Breast epithelium (tissue), 4 donors: ENCODE measurements at regions not wholly inside any gene's neighbourhood (a gene's known extent, or its start where the extent isn't known, plus 50 kb on each side); places are given as distances from the start of the nearest gene placed in this dataset.

Source experiments
- DNase-seq, 2 donors: peaks; one replicate each; pipeline ENCODE4 v3.0.0-alpha.2; 2019; ENCODE audit warnings: low spot score in 2 of 2
- H3K27ac ChIP-seq, 2 donors: fragments of 200-600 bp; sonication (generic) in 1 of 2; one replicate each; pipeline ENCODE4 v1.5.1; 2016 to 2019; ENCODE audit warnings: mild to moderate bottlenecking in 1 of 2
- H3K27me3 ChIP-seq, 2 donors: fragments of 200-600 bp; sonication (generic) in 1 of 2; one replicate each; pipeline versions ENCODE4 v1.5.1 to v1.6.0; 2017 to 2019; ENCODE audit warnings: control low read depth in 1 of 2, mild to moderate bottlenecking in 1 of 2
- H3K36me3 ChIP-seq: fragments of 200-600 bp; one replicate; pipeline ENCODE4 v1.5.1; 2019
- H3K4me1 ChIP-seq, 2 donors: fragments of 200-600 bp; sonication (generic); one replicate each; pipeline ENCODE4 v1.5.1; 2016 to 2019; ENCODE audit warnings: control low read depth in 1 of 2
- H3K4me3 ChIP-seq, 3 donors: fragments of 200-600 bp; sonication (generic); 1 replicate in 2 of 3; 2 replicates in 1 of 3; pipeline ENCODE4 v1.5.1; 2016 to 2019; ENCODE audit warnings: mild to moderate bottlenecking in 3 of 3, moderate library complexity in 2 of 3
- H3K9me3 ChIP-seq, 2 donors: fragments of 200-600 bp; sonication (generic) in 1 of 2; one replicate each; pipeline ENCODE4 v1.5.1; 2016 to 2019; ENCODE audit warnings: control low read depth in 1 of 2
- POLR2A ChIP-seq: fragments of 450-650 bp; IDR thresholded peaks from one replicate; pipeline ENCODE4 v1.6.1; 2016; ENCODE audit warnings: antibody characterized with exemption, mild to moderate bottlenecking, moderate library complexity
- POLR2AphosphoS5 ChIP-seq, 3 donors: sonication (generic); formaldehyde crosslinking; IDR thresholded peaks; one replicate each; pipeline ENCODE4 v1.6.1; 2017; ENCODE audit warnings: antibody characterized with exemption in 3 of 3
- intact Hi-C: fragments of 100-400 bp; cut with DNase I; formaldehyde crosslinking; loops from one replicate; pipeline ENCODE4 v1.15.1; 2023; ENCODE audit warnings: low total_unique reads
- TF ChIP-seq, protein P1 (sequence below), 3 donors: fragments of 450-650 bp; IDR thresholded peaks; one replicate each; pipeline ENCODE4 v1.5.1; 2016 to 2017; ENCODE audit warnings: antibody characterized with exemption in 3 of 3, mild to moderate bottlenecking in 3 of 3, moderate library complexity in 3 of 3

DNA sequence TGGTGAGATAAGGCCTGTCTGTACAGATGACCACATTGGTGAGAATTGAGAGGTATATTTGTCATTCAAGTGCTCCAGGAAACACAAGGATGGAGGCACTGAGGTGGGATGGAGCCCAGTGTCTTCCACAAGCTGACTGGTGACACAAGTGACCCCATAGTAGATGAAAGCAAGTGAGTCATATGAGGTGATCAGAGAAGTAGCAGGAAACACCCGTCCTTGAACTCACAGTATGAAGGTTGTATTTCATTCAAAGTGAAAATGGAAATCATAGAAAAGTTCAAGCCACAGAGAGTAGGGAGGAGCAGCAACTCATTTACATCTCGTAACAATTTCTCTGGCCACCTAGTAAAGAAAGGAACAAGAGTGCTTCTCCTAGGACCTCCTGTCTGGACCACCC, 609.8 kb downstream of the HS3ST4 start:
- DNase-seq, result no peak
- Histone ChIP-seq H3K27ac (no peak overlapping the region), H3K4me3 (no peak overlapping the region), H3K9me3 (no peaks in the 10 kb centered on the region), H3K36me3 (no peaks in the 10 kb centered on the region), H3K27me3 (peaks cover 0 to 3% of the 10 kb centered on the region in 2 donors), H3K4me1 (no peaks in the 10 kb centered on the region)
- intact Hi-C loops, result no loop called here
- TF ChIP-seq POLR2AphosphoS5 (IDR thresholded peaks at IDR 0.05), result no peak

DNA sequence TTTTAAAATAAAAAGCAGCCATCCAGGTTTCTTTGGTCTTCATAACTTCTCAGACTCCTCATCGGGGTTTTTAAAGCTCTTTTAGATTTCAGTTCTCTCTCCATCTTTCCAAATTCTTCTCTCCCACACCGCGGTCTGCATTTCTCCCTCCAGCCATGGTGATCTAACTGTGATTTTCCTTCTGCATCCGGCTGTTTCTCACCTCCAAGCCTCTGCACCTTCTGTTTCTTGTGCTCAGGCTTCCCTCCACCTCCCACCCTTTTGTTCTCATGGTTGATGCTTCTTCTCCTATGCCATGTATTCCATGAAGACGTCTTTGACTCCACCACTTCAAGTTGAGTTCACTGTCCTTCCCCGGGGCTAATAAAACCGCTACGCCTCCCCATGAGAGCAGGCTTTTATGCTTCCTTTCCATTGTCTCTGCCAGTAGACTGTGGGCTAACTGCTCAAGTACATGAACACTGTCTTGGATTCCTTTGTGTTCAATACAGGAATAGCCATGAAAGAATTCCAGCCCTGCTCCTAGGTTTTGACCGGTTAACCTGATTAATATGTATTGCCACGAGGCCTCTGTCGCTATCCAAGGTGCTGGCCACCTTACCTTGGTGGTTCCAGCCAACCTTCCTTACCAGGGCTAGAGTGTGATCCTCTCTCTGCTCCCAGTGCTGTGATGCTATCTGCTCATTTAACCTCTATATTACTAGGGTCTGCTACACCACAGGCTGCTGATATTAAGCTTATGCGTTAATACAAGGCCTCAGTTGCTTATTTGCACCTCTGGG, 625.1 kb downstream of the HS3ST4 start:
- H3K36me3 ChIP-seq, result no peaks in the 10 kb centered on the region
- H3K27me3 ChIP-seq, result no peaks in the 10 kb centered on the region
- intact Hi-C loops, result no loop called here
- TF ChIP-seq POLR2AphosphoS5 (IDR thresholded peaks at IDR 0.05) (no peak), POLR2A (no peak)
- TF ChIP-seq, protein P1, sequence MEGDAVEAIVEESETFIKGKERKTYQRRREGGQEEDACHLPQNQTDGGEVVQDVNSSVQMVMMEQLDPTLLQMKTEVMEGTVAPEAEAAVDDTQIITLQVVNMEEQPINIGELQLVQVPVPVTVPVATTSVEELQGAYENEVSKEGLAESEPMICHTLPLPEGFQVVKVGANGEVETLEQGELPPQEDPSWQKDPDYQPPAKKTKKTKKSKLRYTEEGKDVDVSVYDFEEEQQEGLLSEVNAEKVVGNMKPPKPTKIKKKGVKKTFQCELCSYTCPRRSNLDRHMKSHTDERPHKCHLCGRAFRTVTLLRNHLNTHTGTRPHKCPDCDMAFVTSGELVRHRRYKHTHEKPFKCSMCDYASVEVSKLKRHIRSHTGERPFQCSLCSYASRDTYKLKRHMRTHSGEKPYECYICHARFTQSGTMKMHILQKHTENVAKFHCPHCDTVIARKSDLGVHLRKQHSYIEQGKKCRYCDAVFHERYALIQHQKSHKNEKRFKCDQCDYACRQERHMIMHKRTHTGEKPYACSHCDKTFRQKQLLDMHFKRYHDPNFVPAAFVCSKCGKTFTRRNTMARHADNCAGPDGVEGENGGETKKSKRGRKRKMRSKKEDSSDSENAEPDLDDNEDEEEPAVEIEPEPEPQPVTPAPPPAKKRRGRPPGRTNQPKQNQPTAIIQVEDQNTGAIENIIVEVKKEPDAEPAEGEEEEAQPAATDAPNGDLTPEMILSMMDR (IDR thresholded peaks at IDR 0.05), result no peak
- no peaks in the 10 kb centered on the region for H3K4me1 ChIP-seq
- H3K9me3 ChIP-seq, result no peaks in the 10 kb centered on the region
- H3K4me3 ChIP-seq, result no peak overlapping the region
- DNase-seq, result no peak
- no peak overlapping the region for H3K27ac ChIP-seq

DNA sequence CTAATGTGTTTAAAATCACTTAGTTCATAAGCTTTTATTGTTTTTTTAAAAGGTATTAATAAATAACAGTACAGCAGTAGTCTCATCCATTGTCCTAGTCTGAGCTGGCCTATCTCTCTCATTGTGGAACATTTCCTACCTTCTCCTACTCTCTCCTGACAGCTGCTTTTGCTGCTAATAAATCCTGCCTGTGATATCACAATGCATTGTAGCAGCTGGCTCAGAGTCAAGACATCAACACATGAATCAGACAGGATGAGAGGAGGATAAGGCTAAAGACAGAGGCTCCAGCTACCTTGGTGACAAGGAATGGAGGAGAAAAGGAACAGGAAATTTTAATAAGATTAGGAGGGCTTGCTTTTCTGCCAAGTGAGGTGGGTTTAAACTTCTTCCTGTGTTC, 626.1 kb downstream of the HS3ST4 start:
- no peak overlapping the region for H3K4me3 ChIP-seq
- no peak for DNase-seq
- intact Hi-C loops, result no loop called here
- H3K27me3 ChIP-seq, result no peaks in the 10 kb centered on the region
- no peaks in the 10 kb centered on the region for H3K36me3 ChIP-seq
- no peak for TF ChIP-seq POLR2A
- TF ChIP-seq, protein P1 (IDR thresholded peaks at IDR 0.05), result no peak
- TF ChIP-seq POLR2AphosphoS5 (IDR thresholded peaks at IDR 0.05), result no peak
- H3K27ac ChIP-seq, result no peak overlapping the region
- H3K9me3 ChIP-seq, result no peaks in the 10 kb centered on the region
- H3K4me1 ChIP-seq, result no peaks in the 10 kb centered on the region

DNA sequence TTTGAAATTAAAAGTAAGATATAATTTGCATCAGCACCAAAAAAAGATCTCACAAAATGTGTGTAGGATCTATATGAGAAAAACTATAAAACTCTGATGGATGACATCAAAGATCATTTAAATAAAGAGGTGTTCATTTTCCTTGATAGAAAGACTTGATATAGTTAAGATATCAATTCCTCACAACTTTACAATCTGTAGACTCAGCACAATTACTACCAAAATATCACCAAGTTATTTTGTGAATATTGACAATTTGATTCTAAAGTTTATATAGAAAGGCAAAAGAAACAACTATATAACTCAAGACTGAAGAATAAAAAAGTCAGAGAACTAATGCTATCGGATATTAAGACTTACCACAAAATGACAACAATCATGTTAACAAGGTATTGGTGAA, 638.9 kb downstream of the HS3ST4 start:
- TF ChIP-seq POLR2AphosphoS5 (IDR thresholded peaks at IDR 0.05), result no peak
- TF ChIP-seq POLR2A, result no peak
- TF ChIP-seq, protein P1 (IDR thresholded peaks at IDR 0.05), result no peak
- Histone ChIP-seq H3K4me3 (no peak overlapping the region), H3K9me3 (peaks cover 4 to 13% of the 10 kb centered on the region in 2 donors)

DNA sequence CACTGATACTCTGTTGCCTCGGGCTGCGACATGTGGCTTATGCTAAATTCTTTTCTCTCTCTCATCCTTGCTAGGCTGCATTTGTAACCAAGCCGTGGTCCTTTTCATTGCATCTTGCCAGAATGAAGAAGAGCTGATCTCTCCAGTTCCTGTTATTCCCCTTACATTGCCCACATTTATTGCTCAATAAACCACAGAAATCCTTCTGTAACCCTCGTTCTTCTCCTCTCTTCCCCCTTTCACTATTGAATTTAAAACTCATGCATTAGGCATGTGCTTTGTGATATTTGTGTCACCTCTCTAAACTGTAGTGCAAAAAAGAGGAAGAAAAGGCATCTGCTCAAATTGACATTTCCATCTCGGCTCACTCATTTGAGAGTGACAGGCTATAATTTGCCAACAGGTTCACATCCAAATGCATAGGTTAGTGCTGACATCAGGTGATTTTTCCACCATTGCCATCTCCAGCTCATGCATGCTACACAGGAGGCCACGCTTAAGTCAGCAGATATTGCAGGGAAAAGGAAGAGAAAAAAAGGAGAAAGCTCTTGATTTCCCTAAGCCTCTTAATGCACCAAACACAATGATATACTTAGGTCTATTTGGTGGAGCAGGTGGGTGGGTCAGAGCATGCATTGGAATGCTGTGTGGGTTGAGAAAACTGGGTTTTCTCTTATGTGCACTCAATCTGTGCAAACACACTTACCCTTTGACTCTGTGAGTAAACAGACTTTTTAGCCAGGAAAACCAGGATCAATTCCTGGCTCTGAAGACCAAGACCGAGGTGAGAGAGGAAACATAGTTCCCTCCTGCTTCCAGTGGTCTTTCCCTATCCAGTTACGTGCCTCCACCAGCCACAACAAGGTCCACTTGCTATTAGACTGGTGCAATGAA, 642.7 kb downstream of the HS3ST4 start:
- Histone ChIP-seq H3K36me3 (no peaks in the 10 kb centered on the region), H3K4me3 (no peak overlapping the region), H3K4me1 (no peaks in the 10 kb centered on the region), H3K9me3 (peaks cover 0 to 2% of the 10 kb centered on the region in 2 donors), H3K27me3 (no peaks in the 10 kb centered on the region), H3K27ac (no peak overlapping the region)
- intact Hi-C loops, result no loop called here
- no peak for DNase-seq
- no peak for TF ChIP-seq POLR2AphosphoS5 (IDR thresholded peaks at IDR 0.05)
- TF ChIP-seq POLR2A, result no peak
- TF ChIP-seq, protein P1 (IDR thresholded peaks at IDR 0.05), result no peak

More for the DNA sequence above, 638.9 kb downstream of the HS3ST4 start:
- Histone ChIP-seq H3K4me1 (no peaks in the 10 kb centered on the region), H3K27me3 (no peaks in the 10 kb centered on the region), H3K36me3 (no peaks in the 10 kb centered on the region), H3K27ac (no peak overlapping the region)
- DNase-seq, result no peak
- intact Hi-C loops, result no loop called here
